ENCODE measurements at regions not wholly inside any gene's neighbourhood (a gene's known extent, or its start where the extent isn't known, plus 50 kb on each side); places are given as distances from the start of the nearest gene placed in this dataset.

DNA sequence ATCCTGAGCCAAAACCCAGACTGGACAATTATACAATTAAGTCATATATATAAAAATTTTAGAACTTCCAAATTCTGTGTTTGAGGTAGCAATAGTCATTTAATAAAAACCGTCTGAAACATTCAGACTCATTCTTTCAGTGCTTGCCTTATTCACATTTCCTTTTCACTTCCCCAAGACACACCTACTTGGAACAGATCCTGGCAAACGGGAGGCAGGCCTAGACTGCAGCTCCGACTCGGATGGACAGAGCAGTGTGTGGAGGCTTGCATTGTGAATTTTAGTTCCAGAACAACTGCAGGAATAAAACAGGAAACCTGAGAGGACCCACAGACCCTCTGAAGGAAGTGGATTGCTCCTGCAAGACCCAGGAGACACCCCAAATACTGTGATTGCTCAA lies 341.4 kb downstream of the CNTN3 start:
- Histone ChIP-seq H3K36me3 (no peaks in the 10 kb centered on the region), H3K9me3 (no peaks in the 10 kb centered on the region), H3K27ac (no peak overlapping the region), H3K4me3 (no peak overlapping the region), H3K27me3 (no peaks in the 10 kb centered on the region), H3K4me1 (no peaks in the 10 kb centered on the region)
- DNase-seq (no peak), FAIRE-seq (no peak), ATAC-seq (no peak)
- intact Hi-C loops (cut with DNase I): no loop called here
- 59 to 71% methylated on average over 4 of the region's 4 CpGs for WGBS, 2 donors
- TF ChIP-seq, protein P1, sequence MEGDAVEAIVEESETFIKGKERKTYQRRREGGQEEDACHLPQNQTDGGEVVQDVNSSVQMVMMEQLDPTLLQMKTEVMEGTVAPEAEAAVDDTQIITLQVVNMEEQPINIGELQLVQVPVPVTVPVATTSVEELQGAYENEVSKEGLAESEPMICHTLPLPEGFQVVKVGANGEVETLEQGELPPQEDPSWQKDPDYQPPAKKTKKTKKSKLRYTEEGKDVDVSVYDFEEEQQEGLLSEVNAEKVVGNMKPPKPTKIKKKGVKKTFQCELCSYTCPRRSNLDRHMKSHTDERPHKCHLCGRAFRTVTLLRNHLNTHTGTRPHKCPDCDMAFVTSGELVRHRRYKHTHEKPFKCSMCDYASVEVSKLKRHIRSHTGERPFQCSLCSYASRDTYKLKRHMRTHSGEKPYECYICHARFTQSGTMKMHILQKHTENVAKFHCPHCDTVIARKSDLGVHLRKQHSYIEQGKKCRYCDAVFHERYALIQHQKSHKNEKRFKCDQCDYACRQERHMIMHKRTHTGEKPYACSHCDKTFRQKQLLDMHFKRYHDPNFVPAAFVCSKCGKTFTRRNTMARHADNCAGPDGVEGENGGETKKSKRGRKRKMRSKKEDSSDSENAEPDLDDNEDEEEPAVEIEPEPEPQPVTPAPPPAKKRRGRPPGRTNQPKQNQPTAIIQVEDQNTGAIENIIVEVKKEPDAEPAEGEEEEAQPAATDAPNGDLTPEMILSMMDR (IDR thresholded peaks at IDR 0.05): no peak

- FAIRE-seq: no peak
Measured at GRCh38 chr3:74271541-74271940, 342.9 kb downstream of the CNTN3 start.

GRCh38 chr3:74269689-74270088 lies 344.8 kb downstream of the CNTN3 start:
- ATAC-seq (no peak), DNase-seq (no peak), FAIRE-seq (no peak)
- no peak overlapping the region for H3K27ac ChIP-seq
- no peaks in the 10 kb centered on the region for H3K9me3 ChIP-seq
- no peaks in the 10 kb centered on the region for H3K36me3 ChIP-seq
- no peaks in the 10 kb centered on the region for H3K27me3 ChIP-seq
- intact Hi-C loops (cut with DNase I): no loop called here
- no peak overlapping the region for H3K4me3 ChIP-seq
- TF ChIP-seq, protein P1 (IDR thresholded peaks at IDR 0.05): no peak
- no peaks in the 10 kb centered on the region for H3K4me1 ChIP-seq

More at GRCh38 chr3:74271541-74271940, 342.9 kb downstream of the CNTN3 start:
- no peak overlapping the region for H3K27ac ChIP-seq
- DNase-seq (no peak), ATAC-seq (no peak)
- no peaks in the 10 kb centered on the region for H3K9me3 ChIP-seq
- H3K36me3 ChIP-seq: no peaks in the 10 kb centered on the region
- intact Hi-C loops (cut with DNase I): no loop called here
- TF ChIP-seq, protein P1 (IDR thresholded peaks at IDR 0.05): no peak
- H3K27me3 ChIP-seq: no peaks in the 10 kb centered on the region
- WGBS, 2 donors: 34 to 41% methylated on average over 4 of the region's 4 CpGs
- no peaks in the 10 kb centered on the region for H3K4me1 ChIP-seq
- H3K4me3 ChIP-seq: no peak overlapping the region

DNA sequence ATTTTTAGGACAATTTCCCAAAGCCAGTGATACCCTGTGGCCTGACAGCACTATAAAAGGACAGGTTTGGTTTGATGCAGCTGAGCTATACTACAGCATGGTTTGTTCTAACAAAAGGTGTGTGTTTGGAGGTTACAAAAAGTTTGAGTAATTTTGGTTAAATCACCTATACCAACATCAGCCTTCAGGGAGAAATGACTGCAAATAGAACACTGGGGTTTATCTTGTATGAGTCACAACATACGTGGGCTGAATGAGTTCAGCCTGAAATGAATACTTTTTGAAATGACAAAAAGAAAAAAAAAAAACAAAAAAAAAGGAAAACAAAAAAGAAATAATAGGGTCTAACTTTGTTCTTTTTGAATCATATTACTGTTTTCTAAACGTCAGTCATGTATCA lies 345.7 kb downstream of the CNTN3 start:
- Histone ChIP-seq H3K4me3 (no peak overlapping the region), H3K9me3 (no peaks in the 10 kb centered on the region), H3K27ac (no peak overlapping the region), H3K27me3 (no peaks in the 10 kb centered on the region), H3K36me3 (no peaks in the 10 kb centered on the region), H3K4me1 (no peaks in the 10 kb centered on the region)
- FAIRE-seq: no peak
- intact Hi-C loops (cut with DNase I): no loop called here
- TF ChIP-seq, protein P1 (IDR thresholded peaks at IDR 0.05): no peak
- no peak for DNase-seq
- WGBS, 2 donors: 70 to 76% methylated on average over 2 of the region's 2 CpGs
- ATAC-seq: no peak

- TF ChIP-seq, protein P1 (IDR thresholded peaks at IDR 0.05): peak; percentile 49 to 83 (median 62)
- FAIRE-seq: peak; percentile 49
- Histone ChIP-seq H3K27ac (no peak overlapping the region), H3K4me3 (no peak overlapping the region), H3K27me3 (no peaks in the 10 kb centered on the region), H3K36me3 (no peaks in the 10 kb centered on the region), H3K9me3 (no peaks in the 10 kb centered on the region), H3K4me1 (no peaks in the 10 kb centered on the region)
- WGBS, 2 donors: 38 to 42% methylated on average over 13 of the region's 13 CpGs
- intact Hi-C loops (cut with DNase I): no loop called here
- DNase-seq: peak in 3 of 6 donors; percentile 19 to 50 (median 20)
- ATAC-seq: peak; percentile 56 to 83 (median 72)
Measured at GRCh38 chr3:74267588-74268184, 346.8 kb downstream of the CNTN3 start.

Data from pancreas (tissue), 10 donors.